ENCODE measurements at regions not wholly inside any gene's neighbourhood (a gene's known extent, or its start where the extent isn't known, plus 50 kb on each side); places are given as distances from the start of the nearest gene placed in this dataset.

DNA sequence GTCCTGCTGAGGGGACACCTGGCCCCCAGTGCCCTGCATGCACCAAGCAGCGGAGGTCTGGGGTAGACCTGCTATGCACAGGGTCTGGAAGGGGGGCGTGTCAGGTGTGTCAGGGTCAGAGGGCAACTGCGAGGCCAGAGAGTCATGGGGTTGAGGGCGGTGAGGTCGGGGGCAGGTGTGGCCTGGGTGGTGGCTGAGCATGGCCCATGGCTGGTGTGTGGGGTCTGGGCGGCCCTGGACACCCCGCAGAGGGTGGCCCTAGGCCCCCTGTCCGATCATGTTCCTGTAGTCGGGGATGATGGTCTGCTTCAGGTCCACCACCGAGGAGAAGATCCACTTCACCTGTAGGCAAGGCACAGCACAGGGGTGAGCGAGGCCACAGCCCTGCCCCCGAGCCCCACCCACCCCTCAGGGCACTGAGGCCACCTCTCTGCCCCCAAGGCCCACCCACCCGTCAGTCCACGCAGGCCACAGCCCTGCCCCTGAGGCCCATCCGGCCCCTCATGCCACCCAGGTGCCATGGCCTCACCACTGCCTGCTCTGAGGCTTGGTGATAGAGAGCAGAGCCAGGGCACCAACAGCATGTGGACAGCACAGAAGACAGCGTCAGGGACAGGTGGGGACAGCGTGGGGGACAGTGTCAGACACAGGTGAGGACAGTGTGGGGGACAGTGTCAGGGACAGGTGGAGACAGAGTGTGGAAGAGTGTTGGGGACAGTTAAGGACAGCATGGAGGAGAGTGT is 211.3 kb downstream of the TMEM121 start (continued):
- TF ChIP-seq, protein P1, sequence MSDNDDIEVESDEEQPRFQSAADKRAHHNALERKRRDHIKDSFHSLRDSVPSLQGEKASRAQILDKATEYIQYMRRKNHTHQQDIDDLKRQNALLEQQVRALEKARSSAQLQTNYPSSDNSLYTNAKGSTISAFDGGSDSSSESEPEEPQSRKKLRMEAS (IDR thresholded peaks at IDR 0.05): no peak
- TF ChIP-seq FOXA1 (IDR thresholded peaks at IDR 0.05) (no peak), TAF1 (conservative IDR thresholded peaks at IDR 0.05) (no peak), YY1 (IDR thresholded peaks at IDR 0.05) (no peak), HNF4G (IDR thresholded peaks at IDR 0.05) (no peak), SP1 (IDR thresholded peaks at IDR 0.05) (no peak), JUND (IDR thresholded peaks at IDR 0.05) (no peak)
- TF ChIP-seq, protein P2, sequence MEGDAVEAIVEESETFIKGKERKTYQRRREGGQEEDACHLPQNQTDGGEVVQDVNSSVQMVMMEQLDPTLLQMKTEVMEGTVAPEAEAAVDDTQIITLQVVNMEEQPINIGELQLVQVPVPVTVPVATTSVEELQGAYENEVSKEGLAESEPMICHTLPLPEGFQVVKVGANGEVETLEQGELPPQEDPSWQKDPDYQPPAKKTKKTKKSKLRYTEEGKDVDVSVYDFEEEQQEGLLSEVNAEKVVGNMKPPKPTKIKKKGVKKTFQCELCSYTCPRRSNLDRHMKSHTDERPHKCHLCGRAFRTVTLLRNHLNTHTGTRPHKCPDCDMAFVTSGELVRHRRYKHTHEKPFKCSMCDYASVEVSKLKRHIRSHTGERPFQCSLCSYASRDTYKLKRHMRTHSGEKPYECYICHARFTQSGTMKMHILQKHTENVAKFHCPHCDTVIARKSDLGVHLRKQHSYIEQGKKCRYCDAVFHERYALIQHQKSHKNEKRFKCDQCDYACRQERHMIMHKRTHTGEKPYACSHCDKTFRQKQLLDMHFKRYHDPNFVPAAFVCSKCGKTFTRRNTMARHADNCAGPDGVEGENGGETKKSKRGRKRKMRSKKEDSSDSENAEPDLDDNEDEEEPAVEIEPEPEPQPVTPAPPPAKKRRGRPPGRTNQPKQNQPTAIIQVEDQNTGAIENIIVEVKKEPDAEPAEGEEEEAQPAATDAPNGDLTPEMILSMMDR (IDR thresholded peaks at IDR 0.05; ENCODE audit: low read depth, low read length, missing input control): no peak

DNA sequence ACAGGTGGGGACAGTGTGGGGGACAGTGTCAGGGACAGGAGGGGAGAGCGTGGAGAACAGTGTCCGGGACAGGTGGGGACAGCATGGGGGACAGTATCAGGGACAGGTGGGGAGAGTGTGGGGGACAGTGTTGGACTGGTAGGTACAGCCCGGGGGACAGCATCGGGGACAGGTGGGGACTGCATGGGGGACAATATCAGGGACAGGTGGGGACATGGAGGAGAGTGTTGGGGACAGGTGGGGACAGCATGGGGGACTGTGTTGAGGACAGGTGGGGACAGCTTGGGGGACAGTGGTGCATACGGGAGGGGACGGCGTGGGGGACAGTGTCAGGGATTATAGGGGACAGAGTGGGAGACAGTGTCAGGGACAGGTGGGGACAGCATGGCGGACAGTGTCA is 212.3 kb downstream of the TMEM121 start:
- H3K4me1 ChIP-seq (ENCODE audit: control insufficient read depth in 4 of 4, insufficient read depth in 4 of 4, low read length in 3 of 4): peaks cover 0 to 3% (median 0%) of the 10 kb centered on the region in 4 donors
- H3K27me3 ChIP-seq (ENCODE audit: control insufficient read depth in 4 of 4, insufficient read depth in 4 of 4, low read length in 3 of 4): no peaks in the 10 kb centered on the region
- TF ChIP-seq, protein P1 (IDR thresholded peaks at IDR 0.05): no peak
- TF ChIP-seq HNF4A (conservative IDR thresholded peaks at IDR 0.05) (no peak), YY1 (IDR thresholded peaks at IDR 0.05) (no peak), NR2F2 (IDR thresholded peaks at IDR 0.05) (no peak), RXRA (IDR thresholded peaks at IDR 0.05) (no peak), FOXA2 (IDR thresholded peaks at IDR 0.05) (no peak), FOXA1 (IDR thresholded peaks at IDR 0.05) (no peak), HNF4G (IDR thresholded peaks at IDR 0.05) (no peak), TAF1 (conservative IDR thresholded peaks at IDR 0.05) (no peak), SP1 (IDR thresholded peaks at IDR 0.05) (no peak), EGR1 (IDR thresholded peaks at IDR 0.05; ENCODE audit: low read depth in 2 of 2) (no peak), RAD21 (IDR thresholded peaks at IDR 0.05) (no peak)
- TF ChIP-seq, protein P3, sequence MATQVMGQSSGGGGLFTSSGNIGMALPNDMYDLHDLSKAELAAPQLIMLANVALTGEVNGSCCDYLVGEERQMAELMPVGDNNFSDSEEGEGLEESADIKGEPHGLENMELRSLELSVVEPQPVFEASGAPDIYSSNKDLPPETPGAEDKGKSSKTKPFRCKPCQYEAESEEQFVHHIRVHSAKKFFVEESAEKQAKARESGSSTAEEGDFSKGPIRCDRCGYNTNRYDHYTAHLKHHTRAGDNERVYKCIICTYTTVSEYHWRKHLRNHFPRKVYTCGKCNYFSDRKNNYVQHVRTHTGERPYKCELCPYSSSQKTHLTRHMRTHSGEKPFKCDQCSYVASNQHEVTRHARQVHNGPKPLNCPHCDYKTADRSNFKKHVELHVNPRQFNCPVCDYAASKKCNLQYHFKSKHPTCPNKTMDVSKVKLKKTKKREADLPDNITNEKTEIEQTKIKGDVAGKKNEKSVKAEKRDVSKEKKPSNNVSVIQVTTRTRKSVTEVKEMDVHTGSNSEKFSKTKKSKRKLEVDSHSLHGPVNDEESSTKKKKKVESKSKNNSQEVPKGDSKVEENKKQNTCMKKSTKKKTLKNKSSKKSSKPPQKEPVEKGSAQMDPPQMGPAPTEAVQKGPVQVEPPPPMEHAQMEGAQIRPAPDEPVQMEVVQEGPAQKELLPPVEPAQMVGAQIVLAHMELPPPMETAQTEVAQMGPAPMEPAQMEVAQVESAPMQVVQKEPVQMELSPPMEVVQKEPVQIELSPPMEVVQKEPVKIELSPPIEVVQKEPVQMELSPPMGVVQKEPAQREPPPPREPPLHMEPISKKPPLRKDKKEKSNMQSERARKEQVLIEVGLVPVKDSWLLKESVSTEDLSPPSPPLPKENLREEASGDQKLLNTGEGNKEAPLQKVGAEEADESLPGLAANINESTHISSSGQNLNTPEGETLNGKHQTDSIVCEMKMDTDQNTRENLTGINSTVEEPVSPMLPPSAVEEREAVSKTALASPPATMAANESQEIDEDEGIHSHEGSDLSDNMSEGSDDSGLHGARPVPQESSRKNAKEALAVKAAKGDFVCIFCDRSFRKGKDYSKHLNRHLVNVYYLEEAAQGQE (IDR thresholded peaks at IDR 0.05): no peak
- TF ChIP-seq, protein P4, sequence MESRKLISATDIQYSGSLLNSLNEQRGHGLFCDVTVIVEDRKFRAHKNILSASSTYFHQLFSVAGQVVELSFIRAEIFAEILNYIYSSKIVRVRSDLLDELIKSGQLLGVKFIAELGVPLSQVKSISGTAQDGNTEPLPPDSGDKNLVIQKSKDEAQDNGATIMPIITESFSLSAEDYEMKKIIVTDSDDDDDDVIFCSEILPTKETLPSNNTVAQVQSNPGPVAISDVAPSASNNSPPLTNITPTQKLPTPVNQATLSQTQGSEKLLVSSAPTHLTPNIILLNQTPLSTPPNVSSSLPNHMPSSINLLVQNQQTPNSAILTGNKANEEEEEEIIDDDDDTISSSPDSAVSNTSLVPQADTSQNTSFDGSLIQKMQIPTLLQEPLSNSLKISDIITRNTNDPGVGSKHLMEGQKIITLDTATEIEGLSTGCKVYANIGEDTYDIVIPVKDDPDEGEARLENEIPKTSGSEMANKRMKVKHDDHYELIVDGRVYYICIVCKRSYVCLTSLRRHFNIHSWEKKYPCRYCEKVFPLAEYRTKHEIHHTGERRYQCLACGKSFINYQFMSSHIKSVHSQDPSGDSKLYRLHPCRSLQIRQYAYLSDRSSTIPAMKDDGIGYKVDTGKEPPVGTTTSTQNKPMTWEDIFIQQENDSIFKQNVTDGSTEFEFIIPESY (IDR thresholded peaks at IDR 0.05): no peak
- TF ChIP-seq, protein P2 (IDR thresholded peaks at IDR 0.05; ENCODE audit: low read depth, low read length, missing input control): no peak
- DNase-seq (ENCODE audit: low spot score): no peak
- H3K36me3 ChIP-seq (ENCODE audit: control insufficient read depth in 4 of 4, insufficient read depth in 3 of 4, low read depth in 1 of 4, low read length in 3 of 4): no peaks in the 10 kb centered on the region
- no peak overlapping the region for H3K9ac ChIP-seq (ENCODE audit: low read depth in 1 of 2, low read length in 2 of 2)
- WGBS: 93% methylated on average over 8 of the region's 8 CpGs
- H3K27ac ChIP-seq (ENCODE audit: low read depth in 1 of 2, low read length in 2 of 2): no peak overlapping the region
- H3K9me3 ChIP-seq (ENCODE audit: control insufficient read depth in 4 of 4, low read length in 3 of 4): no peaks in the 10 kb centered on the region
- H3K4me3 ChIP-seq (ENCODE audit: low read depth in 1 of 3, low read length in 3 of 3): no peak overlapping the region
